Activated CD8-positive, alpha-beta memory T cell treated with anti-CD3 and anti-CD28 coated beads, Interleukin-2, amount 10 ng/mL, durations not matched to agents 7 days and 5 days (primary cell): ENCODE measurements at regions not wholly inside any gene's neighbourhood (a gene's known extent, or its start where the extent isn't known, plus 50 kb on each side); places are given as distances from the start of the nearest gene placed in this dataset.

ENCODE experiments used
- ATAC-seq: fragments of 150-1000 bp; cut with Tn5 transposase; one replicate; pipeline ENCODE4 v1.10.0; 2021; ENCODE audit warnings: moderate library complexity
- CTCF ChIA-PET: fragments of 350-600 bp; sonication (Branson Sonifier 250); formaldehyde crosslinking; loops from one replicate; lab custom pipeline; 2021; ENCODE audit warnings: antibody characterized with exemption; lab: Charles Lee
- DNase-seq: peaks from one replicate; pipeline ENCODE4 v3.0.0-alpha.2; 2020
- H3K27ac Mint-ChIP-seq: one replicate; pipeline ENCODE4 v1.8.0; 2021; ENCODE audit warnings: mild to moderate bottlenecking, mixed read lengths
- H3K27me3 Mint-ChIP-seq: one replicate; pipeline ENCODE4 v1.8.0; 2021; ENCODE audit warnings: mixed read lengths
- H3K36me3 Mint-ChIP-seq: one replicate; pipeline ENCODE4 v1.8.0; 2021; ENCODE audit warnings: mild to moderate bottlenecking, mixed read lengths
- H3K4me1 Mint-ChIP-seq: one replicate; pipeline ENCODE4 v1.8.0; 2021; ENCODE audit warnings: mixed read lengths
- H3K4me3 Mint-ChIP-seq: one replicate; pipeline ENCODE4 v1.8.0; 2021; ENCODE audit warnings: mild to moderate bottlenecking, moderate library complexity, mixed read lengths
- H3K9me3 Mint-ChIP-seq: one replicate; pipeline ENCODE4 v1.8.0; 2022; ENCODE audit warnings: low read depth, mixed read lengths

DNA sequence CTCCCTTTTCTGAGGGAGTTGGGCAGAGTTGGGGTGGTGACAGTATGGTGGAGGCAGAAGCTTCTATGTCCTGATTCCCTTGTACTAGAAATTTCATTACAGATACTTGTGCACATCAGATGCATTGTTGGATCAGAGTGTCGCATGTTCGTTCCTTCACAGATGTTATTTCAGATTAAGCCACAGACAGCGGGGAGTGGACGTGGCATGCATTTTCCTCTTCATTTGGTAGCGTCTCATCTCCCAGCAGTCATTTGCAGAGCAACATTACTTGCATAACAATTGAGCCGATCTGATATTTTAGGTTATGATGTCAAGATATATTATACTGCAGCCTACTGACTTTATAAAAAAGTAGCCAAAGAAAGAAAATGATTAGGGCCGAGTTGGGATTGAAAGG is 261.6 kb upstream of the SASH1 start:
- Mint-ChIP-seq H3K9me3 (no peaks in the 10 kb centered on the region), H3K4me1 (no peaks in the 10 kb centered on the region), H3K36me3 (no peaks in the 10 kb centered on the region), H3K27me3 (no peaks in the 10 kb centered on the region), H3K4me3 (no peak overlapping the region), H3K27ac (no peak overlapping the region)
- ATAC-seq, result no peak
- CTCF ChIA-PET, result no interaction called here
- DNase-seq, result no peak

GRCh38 chr6:148082044-148082443 is 260.6 kb upstream of the SASH1 start:
- DNase-seq, result no peak
- H3K36me3 Mint-ChIP-seq, result no peaks in the 10 kb centered on the region
- CTCF ChIA-PET, result no interaction called here
- ATAC-seq, result no peak
- no peaks in the 10 kb centered on the region for H3K4me1 Mint-ChIP-seq
- H3K27ac Mint-ChIP-seq, result no peak overlapping the region
- no peaks in the 10 kb centered on the region for H3K9me3 Mint-ChIP-seq
- no peaks in the 10 kb centered on the region for H3K27me3 Mint-ChIP-seq
- no peak overlapping the region for H3K4me3 Mint-ChIP-seq

DNA sequence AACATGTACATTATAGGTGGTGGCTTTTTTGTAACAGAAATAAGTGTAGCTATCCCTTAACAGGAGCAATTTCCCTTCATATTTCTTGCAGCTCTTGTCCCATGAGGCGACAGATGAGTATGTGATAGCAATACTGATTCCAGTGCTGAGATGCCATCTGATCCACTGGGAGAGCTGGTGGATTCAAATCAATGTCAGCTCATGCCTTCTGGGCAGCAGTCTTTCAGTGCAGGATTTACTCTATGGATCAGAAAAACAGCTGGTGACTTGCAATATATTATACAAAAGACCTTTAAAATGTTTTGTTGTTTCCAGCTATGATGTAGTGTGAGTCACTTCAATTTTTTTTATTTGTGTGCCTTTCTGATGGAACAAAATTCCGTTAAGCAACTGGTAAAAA is 259.9 kb upstream of the SASH1 start:
- CTCF ChIA-PET, result no interaction called here
- Mint-ChIP-seq H3K4me1 (no peaks in the 10 kb centered on the region), H3K27me3 (no peaks in the 10 kb centered on the region), H3K36me3 (no peaks in the 10 kb centered on the region), H3K9me3 (no peaks in the 10 kb centered on the region), H3K4me3 (no peak overlapping the region), H3K27ac (no peak overlapping the region)
- no peak for DNase-seq
- no peak for ATAC-seq

DNA sequence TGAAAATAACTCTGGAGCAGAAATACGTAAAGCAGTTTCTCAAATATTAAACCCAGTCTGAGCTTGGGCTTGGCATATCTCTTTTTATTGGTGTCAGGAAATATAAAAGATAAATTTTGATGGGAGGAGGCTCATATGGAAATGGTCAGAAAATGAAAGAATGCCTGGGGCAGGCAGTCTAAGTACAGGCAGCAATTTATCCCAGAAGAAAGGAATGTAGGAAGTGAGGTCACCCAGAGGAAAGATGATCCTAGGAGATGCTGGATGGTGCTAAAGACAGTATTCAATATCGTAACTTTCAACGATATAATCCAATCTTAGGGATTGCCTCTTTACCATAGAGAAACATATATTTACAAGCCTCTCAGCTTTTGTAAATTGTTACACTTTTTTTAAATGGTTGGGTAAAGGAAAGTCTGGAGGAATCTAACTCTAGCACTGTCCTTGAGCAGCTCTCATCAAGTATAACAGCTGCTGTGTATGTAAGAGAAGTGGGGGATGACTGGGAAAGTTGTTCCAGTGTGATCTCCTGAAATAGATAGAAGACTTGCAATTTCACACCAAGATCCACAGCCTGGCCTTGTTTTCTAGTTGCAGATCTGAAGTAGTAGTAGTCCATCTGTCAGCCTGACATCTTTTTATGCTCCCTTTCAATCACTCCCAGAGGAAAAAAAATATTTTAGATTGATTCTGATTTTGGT is 256.9 kb upstream of the SASH1 start:
- no peak overlapping the region for H3K4me3 Mint-ChIP-seq
- CTCF ChIA-PET, result no interaction called here
- ATAC-seq (no peak), DNase-seq (no peak)
- no peaks in the 10 kb centered on the region for H3K36me3 Mint-ChIP-seq
- H3K9me3 Mint-ChIP-seq, result peaks cover 5% of the 10 kb centered on the region
- no peaks in the 10 kb centered on the region for H3K27me3 Mint-ChIP-seq
- H3K27ac Mint-ChIP-seq, result no peak overlapping the region
- H3K4me1 Mint-ChIP-seq, result no peaks in the 10 kb centered on the region

DNA sequence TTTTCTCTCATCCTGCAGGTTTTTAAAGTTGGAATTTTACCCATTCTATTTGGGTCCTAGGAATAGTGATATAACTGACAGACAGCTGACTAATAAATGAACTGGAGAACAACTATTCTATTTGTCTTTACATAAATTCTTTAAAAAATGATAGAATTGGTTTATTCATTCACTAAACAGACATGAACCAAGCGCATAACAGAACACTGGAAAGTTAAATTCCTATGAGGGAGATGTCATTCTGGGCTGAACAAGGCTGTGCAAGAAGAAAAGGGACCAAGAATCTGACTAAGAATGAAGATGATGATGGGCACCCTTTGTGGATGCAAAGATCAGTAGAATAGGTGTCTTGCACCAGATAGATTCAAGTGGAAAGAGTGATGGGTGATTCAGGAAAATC is 256.3 kb upstream of the SASH1 start:
- CTCF ChIA-PET, result no interaction called here
- no peaks in the 10 kb centered on the region for H3K4me1 Mint-ChIP-seq
- H3K4me3 Mint-ChIP-seq, result no peak overlapping the region
- H3K27ac Mint-ChIP-seq, result no peak overlapping the region
- H3K9me3 Mint-ChIP-seq, result peaks cover 10% of the 10 kb centered on the region
- no peaks in the 10 kb centered on the region for H3K36me3 Mint-ChIP-seq
- ATAC-seq (no peak), DNase-seq (no peak)
- no peaks in the 10 kb centered on the region for H3K27me3 Mint-ChIP-seq

DNA sequence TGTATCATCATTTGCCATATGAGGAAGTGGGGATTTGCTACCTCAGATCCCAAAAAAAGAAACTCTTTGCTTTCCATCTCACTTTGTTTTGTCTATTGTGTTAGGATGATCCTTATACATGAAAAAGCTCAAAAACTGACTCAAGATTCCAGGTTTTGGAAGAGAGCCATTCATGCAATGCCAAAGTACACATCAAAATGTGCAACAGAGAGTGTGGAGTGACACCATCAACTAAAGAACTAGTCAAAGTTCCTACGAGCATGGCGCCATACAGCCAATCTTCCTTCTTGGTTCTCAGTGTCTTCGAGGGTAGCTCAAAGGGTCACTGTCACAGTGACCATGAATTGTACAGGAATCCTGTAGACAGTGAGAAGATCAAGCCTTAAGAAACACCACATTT is 255.8 kb upstream of the SASH1 start:
- Mint-ChIP-seq H3K4me3 (no peak overlapping the region), H3K4me1 (no peaks in the 10 kb centered on the region), H3K36me3 (no peaks in the 10 kb centered on the region), H3K27ac (no peak overlapping the region), H3K27me3 (no peaks in the 10 kb centered on the region), H3K9me3 (peaks cover 10% of the 10 kb centered on the region)
- CTCF ChIA-PET, result no interaction called here
- DNase-seq (no peak), ATAC-seq (no peak)

- H3K4me1 Mint-ChIP-seq, result no peaks in the 10 kb centered on the region
- peaks cover 10% of the 10 kb centered on the region for H3K9me3 Mint-ChIP-seq
- DNase-seq, result no peak
- CTCF ChIA-PET, result no interaction called here
- H3K36me3 Mint-ChIP-seq, result no peaks in the 10 kb centered on the region
- no peak overlapping the region for H3K4me3 Mint-ChIP-seq
- no peak overlapping the region for H3K27ac Mint-ChIP-seq
- ATAC-seq, result no peak
- no peaks in the 10 kb centered on the region for H3K27me3 Mint-ChIP-seq
These were observed 255.0 kb upstream of the SASH1 start for GRCh38 chr6:148087659-148088058.

- Mint-ChIP-seq H3K36me3 (no peaks in the 10 kb centered on the region), H3K9me3 (peaks cover 10% of the 10 kb centered on the region), H3K27me3 (no peaks in the 10 kb centered on the region), H3K4me1 (no peaks in the 10 kb centered on the region), H3K4me3 (no peak overlapping the region), H3K27ac (no peak overlapping the region)
- no peak for DNase-seq
- CTCF ChIA-PET, result interaction anchor here (1.6 kb wide), 1 partner anchor 23 kb away, joined by 3 read pairs; no protein-coding TSS in a partner anchor
- no peak for ATAC-seq
These were observed 252.3 kb upstream of the SASH1 start for GRCh38 chr6:148090326-148090725.

GRCh38 chr6:148091394-148091793 is 251.2 kb upstream of the SASH1 start:
- ATAC-seq (no peak), DNase-seq (no peak)
- Mint-ChIP-seq H3K4me3 (no peak overlapping the region), H3K9me3 (peaks cover 10% of the 10 kb centered on the region), H3K27ac (no peak overlapping the region), H3K27me3 (no peaks in the 10 kb centered on the region), H3K4me1 (no peaks in the 10 kb centered on the region), H3K36me3 (no peaks in the 10 kb centered on the region)
- CTCF ChIA-PET, result interaction anchor here (1.6 kb wide), 1 partner anchor 22 kb away, joined by 3 read pairs; no protein-coding TSS in a partner anchor

- no peaks in the 10 kb centered on the region for H3K36me3 Mint-ChIP-seq
- DNase-seq (no peak), ATAC-seq (no peak)
- no peak overlapping the region for H3K4me3 Mint-ChIP-seq
- CTCF ChIA-PET, result no interaction called here
- H3K9me3 Mint-ChIP-seq, result no peaks in the 10 kb centered on the region
- H3K4me1 Mint-ChIP-seq, result no peaks in the 10 kb centered on the region
- H3K27me3 Mint-ChIP-seq, result no peaks in the 10 kb centered on the region
- no peak overlapping the region for H3K27ac Mint-ChIP-seq
These were observed 239.2 kb upstream of the SASH1 start for GRCh38 chr6:148103436-148103835.

GRCh38 chr6:148104131-148104530 is 238.5 kb upstream of the SASH1 start:
- Mint-ChIP-seq H3K27me3 (no peaks in the 10 kb centered on the region), H3K36me3 (no peaks in the 10 kb centered on the region), H3K4me3 (no peak overlapping the region), H3K27ac (no peak overlapping the region), H3K9me3 (no peaks in the 10 kb centered on the region), H3K4me1 (no peaks in the 10 kb centered on the region)
- CTCF ChIA-PET, result no interaction called here
- ATAC-seq, result no peak
- DNase-seq, result no peak

GRCh38 chr6:148105695-148106094 is 236.9 kb upstream of the SASH1 start:
- ATAC-seq, result no peak
- no peaks in the 10 kb centered on the region for H3K9me3 Mint-ChIP-seq
- CTCF ChIA-PET, result no interaction called here

DNA sequence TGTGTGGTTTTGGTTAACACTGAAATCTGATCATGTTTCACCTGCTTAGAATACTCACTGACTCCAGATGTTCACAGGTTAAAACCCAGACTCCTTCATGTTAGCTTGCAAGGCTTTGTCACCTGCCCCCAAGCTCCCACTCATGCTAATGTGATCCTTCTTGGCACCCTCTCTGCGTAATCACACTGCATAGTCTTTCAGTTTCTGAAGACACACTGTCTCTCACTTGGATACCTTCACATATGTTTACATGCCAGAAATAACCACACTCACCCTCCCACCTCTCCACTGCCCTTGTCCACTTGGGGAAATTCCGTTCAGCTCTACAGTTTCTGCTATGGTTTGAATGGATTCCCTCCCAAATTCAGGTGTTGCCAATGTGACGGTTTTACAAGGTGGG is 234.7 kb upstream of the SASH1 start:
- no peaks in the 10 kb centered on the region for H3K4me1 Mint-ChIP-seq

More at GRCh38 chr6:148105695-148106094, 236.9 kb upstream of the SASH1 start:
- Mint-ChIP-seq H3K36me3 (no peaks in the 10 kb centered on the region), H3K27ac (no peak overlapping the region), H3K4me1 (no peaks in the 10 kb centered on the region), H3K27me3 (no peaks in the 10 kb centered on the region), H3K4me3 (no peak overlapping the region)
- no peak for DNase-seq

GRCh38 chr6:148109732-148110131 is 232.9 kb upstream of the SASH1 start:
- DNase-seq, result no peak
- H3K9me3 Mint-ChIP-seq, result no peaks in the 10 kb centered on the region
- CTCF ChIA-PET, result no interaction called here
- H3K4me1 Mint-ChIP-seq, result no peaks in the 10 kb centered on the region
- H3K27ac Mint-ChIP-seq, result no peak overlapping the region
- H3K36me3 Mint-ChIP-seq, result no peaks in the 10 kb centered on the region
- ATAC-seq, result no peak
- H3K27me3 Mint-ChIP-seq, result no peaks in the 10 kb centered on the region
- no peak overlapping the region for H3K4me3 Mint-ChIP-seq

More for the DNA sequence above, 234.7 kb upstream of the SASH1 start:
- DNase-seq (no peak), ATAC-seq (no peak)
- no peak overlapping the region for H3K4me3 Mint-ChIP-seq
- CTCF ChIA-PET, result no interaction called here
- H3K36me3 Mint-ChIP-seq, result no peaks in the 10 kb centered on the region
- H3K9me3 Mint-ChIP-seq, result no peaks in the 10 kb centered on the region
- no peak overlapping the region for H3K27ac Mint-ChIP-seq
- H3K27me3 Mint-ChIP-seq, result no peaks in the 10 kb centered on the region
